ENCODE measurements at regions not wholly inside any gene's neighbourhood (a gene's known extent, or its start where the extent isn't known, plus 50 kb on each side); places are given as distances from the start of the nearest gene placed in this dataset.

GRCh38 chr15:62316413-62317060, 151.5 kb upstream of the C2CD4B start:
- DNase-seq (ENCODE audit: unreplicated experiment): no peak
- CTCF ChIA-PET: interaction anchor here (0.8 to 1.3 kb wide), 2 partner anchors 9 to 1019 kb away, joined by 4 to 10 read pairs; no protein-coding TSS in a partner anchor

GRCh38 chr15:62320259-62320658, 155.2 kb upstream of the C2CD4B start:
- CTCF ChIA-PET: interaction anchor here (0.6 to 1.6 kb wide), 2 partner anchors 13 to 345 kb away, joined by 3 to 10 read pairs; no protein-coding TSS in a partner anchor
- Mint-ChIP-seq H3K9me3 (ENCODE audit: unreplicated experiment) (no peaks in the 10 kb centered on the region), H3K27me3 (ENCODE audit: insufficient read depth, unreplicated experiment) (peaks cover 18% of the 10 kb centered on the region), H3K4me1 (ENCODE audit: insufficient read depth, unreplicated experiment) (no peaks in the 10 kb centered on the region), H3K27ac (ENCODE audit: low read depth, unreplicated experiment) (no peak overlapping the region), H3K4me3 (ENCODE audit: unreplicated experiment) (no peak overlapping the region), H3K36me3 (ENCODE audit: insufficient read depth, unreplicated experiment) (no peaks in the 10 kb centered on the region)
- BruUV-seq (replicated peaks): no TSS peak
- intact Hi-C loops (cut with micrococcal nuclease): no loop called here
- TF ChIP-seq CTCF (IDR thresholded peaks at IDR 0.05; ENCODE audit: unreplicated experiment): no peak
- DNase-seq (ENCODE audit: unreplicated experiment): no peak
- POLR2A ChIA-PET: no interaction called here

More at GRCh38 chr15:62316413-62317060, 151.5 kb upstream of the C2CD4B start:
- no peak overlapping the region for H3K4me3 Mint-ChIP-seq (ENCODE audit: unreplicated experiment)
- no peak overlapping the region for H3K27ac Mint-ChIP-seq (ENCODE audit: low read depth, unreplicated experiment)
- BruUV-seq (replicated peaks): no TSS peak
- no peaks in the 10 kb centered on the region for H3K36me3 Mint-ChIP-seq (ENCODE audit: insufficient read depth, unreplicated experiment)
- H3K27me3 Mint-ChIP-seq (ENCODE audit: insufficient read depth, unreplicated experiment): peaks cover 22% of the 10 kb centered on the region
- no peak for TF ChIP-seq CTCF (IDR thresholded peaks at IDR 0.05; ENCODE audit: unreplicated experiment)
- POLR2A ChIA-PET: interaction anchor here (0.5 kb wide), 1 partner anchor 306 kb away, joined by 3 read pairs; no protein-coding TSS in a partner anchor
- H3K9me3 Mint-ChIP-seq (ENCODE audit: unreplicated experiment): peaks cover 11% of the 10 kb centered on the region
- intact Hi-C loops (cut with micrococcal nuclease): no loop called here
- H3K4me1 Mint-ChIP-seq (ENCODE audit: insufficient read depth, unreplicated experiment): no peaks in the 10 kb centered on the region

GRCh38 chr15:62323353-62323890, 158.3 kb upstream of the C2CD4B start:
- ChIA-PET POLR2A (no interaction called here), CTCF (no interaction called here)
- Mint-ChIP-seq H3K9me3 (ENCODE audit: unreplicated experiment) (no peaks in the 10 kb centered on the region), H3K27me3 (ENCODE audit: insufficient read depth, unreplicated experiment) (no peaks in the 10 kb centered on the region), H3K27ac (ENCODE audit: low read depth, unreplicated experiment) (no peak overlapping the region), H3K4me3 (ENCODE audit: unreplicated experiment) (no peak overlapping the region), H3K36me3 (ENCODE audit: insufficient read depth, unreplicated experiment) (no peaks in the 10 kb centered on the region), H3K4me1 (ENCODE audit: insufficient read depth, unreplicated experiment) (no peaks in the 10 kb centered on the region)
- DNase-seq (ENCODE audit: unreplicated experiment): no peak
- intact Hi-C loops (cut with micrococcal nuclease): no loop called here
- TF ChIP-seq CTCF (IDR thresholded peaks at IDR 0.05; ENCODE audit: unreplicated experiment): no peak
- no TSS peak for BruUV-seq (replicated peaks)

- Mint-ChIP-seq H3K27me3 (ENCODE audit: insufficient read depth, unreplicated experiment) (no peaks in the 10 kb centered on the region), H3K36me3 (ENCODE audit: insufficient read depth, unreplicated experiment) (no peaks in the 10 kb centered on the region), H3K9me3 (ENCODE audit: unreplicated experiment) (no peaks in the 10 kb centered on the region), H3K4me1 (ENCODE audit: insufficient read depth, unreplicated experiment) (no peaks in the 10 kb centered on the region), H3K4me3 (ENCODE audit: unreplicated experiment) (no peak overlapping the region), H3K27ac (ENCODE audit: low read depth, unreplicated experiment) (no peak overlapping the region)
- intact Hi-C loops (cut with micrococcal nuclease): no loop called here
- ChIA-PET POLR2A (interaction anchor here (1.2 kb wide), 1 partner anchor 20 kb away, joined by 4 read pairs; no protein-coding TSS in a partner anchor), CTCF (no interaction called here)
- TF ChIP-seq CTCF (IDR thresholded peaks at IDR 0.05; ENCODE audit: unreplicated experiment): no peak
- DNase-seq (ENCODE audit: unreplicated experiment): no peak
- BruUV-seq (replicated peaks): no TSS peak
Observed at GRCh38 chr15:62324382-62324781, 159.3 kb upstream of the C2CD4B start.
